Loucy (cell line): ENCODE measurements at regions not wholly inside any gene's neighbourhood (a gene's known extent, or its start where the extent isn't known, plus 50 kb on each side); places are given as distances from the start of the nearest gene placed in this dataset.

Source experiments
- H2AFZ ChIP-seq: fragments of 200-600 bp; sonication (generic); 2 replicates; pipeline ENCODE4 v1.6.0; 2016; ENCODE audit warnings: antibody characterized with exemption, mild to moderate bottlenecking, low read length, moderate library complexity
- H3F3A ChIP-seq: fragments of 200-600 bp; 2 replicates; pipeline ENCODE4 v1.6.0; 2016; ENCODE audit warnings: antibody characterized with exemption, low read depth, mild to moderate bottlenecking
- H3K27me3 ChIP-seq: fragments of 200-600 bp; sonication (generic); 2 replicates; pipeline ENCODE4 v1.6.1; 2014; ENCODE audit warnings: low read length, mild to moderate bottlenecking; ENCODE audit not compliant: insufficient read depth, poor library complexity, severe bottlenecking
- H3K36me3 ChIP-seq: fragments of 200-600 bp; sonication (generic); 2 replicates; pipeline ENCODE4 v1.6.1; 2016; ENCODE audit warnings: low read length; ENCODE audit not compliant: insufficient read depth
- H3K4me1 ChIP-seq: fragments of 200-600 bp; sonication (generic); 2 replicates; pipeline ENCODE4 v1.5.1; 2014; ENCODE audit warnings: low read length, mild to moderate bottlenecking; ENCODE audit not compliant: insufficient read depth, poor library complexity, severe bottlenecking
- H3K4me2 ChIP-seq: fragments of 200-600 bp; sonication (generic); 2 replicates; pipeline ENCODE4 v1.6.0; 2014; ENCODE audit warnings: antibody characterized with exemption, low read length, low read depth, mild to moderate bottlenecking; ENCODE audit not compliant: poor library complexity, severe bottlenecking
- H3K4me3 ChIP-seq: fragments of 200-600 bp; sonication (generic); 2 replicates; pipeline ENCODE4 v1.5.1; 2014; ENCODE audit warnings: low read length, mild to moderate bottlenecking, mixed read lengths; ENCODE audit not compliant: poor library complexity, severe bottlenecking
- H3K79me2 ChIP-seq: fragments of 200-600 bp; sonication (generic); 2 replicates; pipeline ENCODE4 v1.6.1; 2014; ENCODE audit warnings: low read length; ENCODE audit not compliant: insufficient read depth
- H3K9ac ChIP-seq: fragments of 200-600 bp; sonication (generic); 2 replicates; pipeline ENCODE4 v1.6.0; 2014; ENCODE audit warnings: mild to moderate bottlenecking, low read depth, low read length, moderate library complexity; ENCODE audit not compliant: poor library complexity, severe bottlenecking
- H3K9me2 ChIP-seq: fragments of 200-600 bp; sonication (generic); replicated peaks from 2 replicates; pipeline ENCODE4 v1.6.1; 2016; ENCODE audit warnings: low read depth, low read length, mixed read lengths
- H3K9me3 ChIP-seq: fragments of 200-600 bp; sonication (generic); 2 replicates; pipeline ENCODE4 v1.6.1; 2014; ENCODE audit warnings: mild to moderate bottlenecking, antibody characterized with exemption, low read length, low read depth; ENCODE audit not compliant: insufficient read depth
- H4K20me1 ChIP-seq: fragments of 200-600 bp; sonication (generic); 2 replicates; pipeline ENCODE4 v1.6.0; 2014; ENCODE audit warnings: antibody characterized with exemption, low read length, mild to moderate bottlenecking; ENCODE audit not compliant: insufficient read depth, poor library complexity, severe bottlenecking
- CTCF ChIP-seq: fragments of 200-600 bp; sonication (generic); conservative IDR thresholded peaks from 2 replicates; pipeline ENCODE4 v1.5.1; 2014; ENCODE audit warnings: mild to moderate bottlenecking, antibody characterized with exemption, low read length
- EZH2phosphoT487 ChIP-seq: fragments of 200-600 bp; IDR thresholded peaks from 2 replicates; pipeline ENCODE4 v1.6.1; 2018; ENCODE audit warnings: antibody characterized with exemption, mild to moderate bottlenecking, moderate library complexity, borderline replicate concordance

DNA sequence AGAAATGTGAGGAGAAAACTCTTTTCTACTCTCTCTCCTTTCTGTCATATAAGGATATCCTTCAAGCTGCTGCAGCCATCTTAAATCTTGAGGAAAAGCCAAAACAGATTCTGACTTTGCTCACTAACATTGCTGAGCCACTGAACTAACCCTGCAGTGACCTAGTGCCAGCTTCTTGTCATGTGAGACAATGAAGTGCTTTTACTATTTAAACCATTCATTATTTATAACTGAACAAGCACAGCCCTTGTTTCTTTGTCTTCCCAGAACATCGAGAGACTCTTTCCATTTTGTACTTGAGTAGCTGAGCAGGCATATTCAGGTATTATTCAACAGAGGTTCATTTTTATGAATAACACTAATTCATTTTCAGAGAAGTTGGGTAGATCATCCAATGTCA is 455.0 kb upstream of the TMPO start:
- H3K4me2 ChIP-seq = no peak overlapping the region
- no peak overlapping the region for H3K9ac ChIP-seq
- no peaks in the 10 kb centered on the region for H3K36me3 ChIP-seq
- no peaks in the 10 kb centered on the region for H4K20me1 ChIP-seq
- no peaks in the 10 kb centered on the region for H3K9me2 ChIP-seq
- H3F3A ChIP-seq = no peaks in the 10 kb centered on the region
- no peak for TF ChIP-seq CTCF
- H3K4me1 ChIP-seq = peaks cover 32% of the 10 kb centered on the region
- H3K79me2 ChIP-seq = no peaks in the 10 kb centered on the region
- H2AFZ ChIP-seq = no peak overlapping the region
- H3K4me3 ChIP-seq = no peak overlapping the region
- no peaks in the 10 kb centered on the region for H3K27me3 ChIP-seq
- H3K9me3 ChIP-seq = no peaks in the 10 kb centered on the region

GRCh38 chr12:98062464-98063245 is 452.7 kb upstream of the TMPO start:
- Histone ChIP-seq H3K4me3 (no peak overlapping the region), H3K4me1 (peaks cover 31% of the 10 kb centered on the region), H3K36me3 (no peaks in the 10 kb centered on the region), H3F3A (no peaks in the 10 kb centered on the region), H3K9me3 (no peaks in the 10 kb centered on the region), H3K79me2 (no peaks in the 10 kb centered on the region), H2AFZ (no peak overlapping the region), H3K4me2 (no peak overlapping the region), H3K9ac (no peak overlapping the region), H3K9me2 (no peaks in the 10 kb centered on the region), H3K27me3 (no peaks in the 10 kb centered on the region), H4K20me1 (no peaks in the 10 kb centered on the region)
- no peak for TF ChIP-seq CTCF
- no peak for TF ChIP-seq EZH2phosphoT487

DNA sequence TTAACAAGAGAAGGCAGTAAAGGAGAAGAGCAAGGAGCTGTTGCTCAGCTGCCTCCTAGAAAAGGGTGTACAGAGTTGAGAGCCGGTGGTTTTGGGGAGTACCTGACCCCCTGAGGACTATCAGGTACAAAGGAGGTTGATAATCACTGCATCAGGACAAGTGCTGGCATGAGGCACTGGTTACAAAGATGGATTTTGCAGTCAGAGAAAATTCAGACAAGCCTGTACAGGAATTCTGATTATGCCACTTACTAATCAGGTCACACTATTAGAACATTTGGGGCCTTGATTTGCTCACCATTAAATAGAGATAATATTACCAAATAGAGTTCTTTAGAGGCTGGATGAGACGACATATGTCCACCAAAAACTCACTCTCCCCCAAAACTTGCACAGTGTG is 450.9 kb upstream of the TMPO start:
- TF ChIP-seq CTCF (no peak), EZH2phosphoT487 (no peak)
- Histone ChIP-seq H3K9me3 (no peaks in the 10 kb centered on the region), H3F3A (no peaks in the 10 kb centered on the region), H3K4me1 (peaks cover 22% of the 10 kb centered on the region), H4K20me1 (no peaks in the 10 kb centered on the region), H3K36me3 (no peaks in the 10 kb centered on the region), H2AFZ (no peak overlapping the region), H3K4me2 (peak overlapping the region; percentile 7), H3K9ac (no peak overlapping the region), H3K27me3 (no peaks in the 10 kb centered on the region), H3K9me2 (no peaks in the 10 kb centered on the region), H3K79me2 (no peaks in the 10 kb centered on the region), H3K4me3 (no peak overlapping the region)
